CD1c-positive myeloid dendritic cell (primary cell): ENCODE measurements at regions not wholly inside any gene's neighbourhood (a gene's known extent, or its start where the extent isn't known, plus 50 kb on each side); places are given as distances from the start of the nearest gene placed in this dataset.
"Not testable (repeated sequence)": the region's sequence is repeated elsewhere in the genome, so short reads cannot be mapped to it uniquely, and the experiment has no call there.

Experiments
- DNase-seq: peaks from one replicate; pipeline ENCODE4 v3.0.0-alpha.2; 2016; ENCODE audit errors: extremely low spot score

- DNase-seq: not testable (repeated sequence)
Measured at GRCh38 chr12:91452464-91452863, 269.8 kb upstream of the DCN start.

DNA sequence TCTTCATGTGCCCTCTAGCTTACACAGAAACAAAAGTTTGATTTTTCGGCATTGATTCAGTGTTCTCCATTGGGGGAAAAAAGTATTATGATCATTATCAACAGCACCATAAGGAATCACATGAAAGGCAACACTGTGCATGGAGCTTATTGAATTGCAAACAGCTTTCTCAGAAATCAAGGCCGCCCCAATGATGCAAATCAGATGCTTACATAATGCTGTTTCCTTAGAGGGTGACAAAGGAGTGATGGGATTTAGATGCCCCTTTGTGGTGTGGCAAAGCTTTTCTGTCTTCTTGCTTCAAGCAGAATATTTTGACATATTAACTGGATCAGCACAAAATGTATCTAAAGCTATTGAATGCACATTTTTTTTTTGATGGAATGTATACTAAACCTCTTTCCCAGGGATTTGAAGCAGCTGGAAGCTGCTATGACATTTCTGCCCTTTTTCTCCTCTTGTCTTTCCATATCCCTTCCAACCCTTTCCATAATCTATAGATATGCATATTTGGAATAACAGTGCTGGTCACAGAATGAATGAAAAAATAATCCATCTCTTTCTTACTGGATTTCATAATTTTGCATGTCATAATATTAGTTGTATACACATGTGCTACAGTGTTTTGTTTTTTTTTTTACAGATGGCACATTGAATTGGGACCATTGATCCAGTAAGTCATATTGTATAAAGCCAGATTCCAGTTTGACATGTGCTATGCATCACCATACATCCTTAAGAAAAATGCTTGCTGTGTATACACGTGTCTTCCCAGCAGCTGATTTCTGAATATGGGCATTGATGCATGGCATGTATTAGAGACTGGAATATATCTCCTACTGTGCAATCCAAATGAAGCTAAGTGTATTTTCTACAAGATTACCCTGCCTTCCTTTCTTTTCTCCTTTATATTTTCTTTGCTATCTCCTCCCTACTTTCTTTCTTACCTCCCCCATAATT is 259.7 kb upstream of the DCN start:
- no peak for DNase-seq

DNA sequence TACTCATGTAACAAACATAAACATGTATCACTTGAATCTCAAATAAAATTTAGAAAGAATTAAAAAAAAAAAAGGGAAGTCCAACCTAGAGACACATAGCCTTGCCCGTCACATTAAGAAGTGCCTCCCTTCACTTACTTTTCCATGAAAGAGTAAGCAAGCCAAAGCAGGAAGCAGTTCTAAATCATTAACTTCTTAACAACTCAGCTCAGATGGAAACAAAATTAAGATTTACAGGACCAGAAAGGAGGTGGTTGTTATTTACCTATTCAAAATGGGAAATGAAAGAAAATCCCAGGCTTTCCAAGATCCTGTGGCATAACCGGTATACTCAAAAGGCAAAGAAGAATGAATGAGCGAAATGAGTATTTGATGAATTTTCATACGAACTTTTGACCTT is 258.6 kb upstream of the DCN start:
- no peak for DNase-seq

DNA sequence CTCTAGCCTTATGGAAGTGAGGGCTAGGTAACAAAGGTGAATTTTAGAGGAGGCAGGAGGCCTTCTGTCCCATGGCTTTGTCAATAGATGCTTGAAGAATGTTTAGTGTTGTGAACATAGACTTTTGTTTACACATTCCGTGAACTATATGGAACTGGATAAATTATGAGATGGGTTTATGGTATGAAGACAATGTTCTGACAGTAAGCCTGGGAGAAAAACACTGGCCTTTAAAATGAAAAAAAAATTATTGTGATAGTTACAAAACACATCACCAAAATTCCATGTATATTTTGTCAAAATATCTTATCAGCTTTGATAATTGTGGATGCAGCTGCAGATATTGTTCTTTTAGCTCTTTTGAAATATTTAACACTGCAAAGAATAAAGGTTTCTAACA is 251.5 kb upstream of the DCN start:
- no peak for DNase-seq

DNA sequence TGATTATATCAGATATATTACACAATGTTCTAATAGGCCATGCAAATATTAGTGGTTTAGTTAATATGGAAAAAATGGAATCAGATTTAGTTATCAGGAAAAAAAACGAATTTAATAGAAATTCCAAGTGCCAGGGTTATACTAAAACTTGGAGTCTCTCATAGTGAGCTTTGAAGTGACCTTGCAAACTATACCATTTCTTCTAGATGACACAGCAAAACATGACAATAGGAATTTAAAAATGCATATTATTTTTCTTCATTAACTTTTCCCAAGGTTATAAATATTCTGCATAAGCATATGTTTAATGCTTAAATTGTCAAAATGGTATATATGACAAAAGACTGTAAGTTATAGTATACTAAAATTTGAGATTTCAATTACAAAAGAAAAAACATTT is 250.1 kb upstream of the DCN start:
- DNase-seq: no peak

DNA sequence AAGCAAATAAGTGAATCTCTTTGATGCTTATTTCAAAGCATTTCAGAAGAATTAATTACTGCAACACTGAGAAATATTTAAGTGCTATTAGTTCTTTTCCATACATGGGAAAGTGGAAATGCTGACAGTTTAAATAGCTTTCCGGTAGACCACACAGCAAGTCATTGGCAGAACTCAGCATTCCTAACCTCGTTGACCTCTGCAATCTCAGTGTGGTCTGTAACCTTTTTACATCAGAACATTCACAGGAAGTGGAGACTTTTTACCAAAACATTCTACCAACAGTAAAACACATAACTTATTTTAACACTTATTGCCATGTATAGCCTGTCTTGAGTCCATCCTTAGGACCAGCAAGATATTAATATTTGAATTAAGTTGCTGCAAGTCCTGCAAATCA is 249.5 kb upstream of the DCN start:
- DNase-seq: no peak

- DNase-seq: no peak
Measured at GRCh38 chr12:91424506-91424905, 241.9 kb upstream of the DCN start.

- DNase-seq: no peak
Measured at GRCh38 chr12:91423693-91424050, 241.1 kb upstream of the DCN start.

GRCh38 chr12:91422811-91423692 is 240.4 kb upstream of the DCN start:
- DNase-seq: no peak

- DNase-seq: no peak
Measured at GRCh38 chr12:91422127-91422526, 239.5 kb upstream of the DCN start.

GRCh38 chr12:91419809-91420208 is 237.2 kb upstream of the DCN start:
- DNase-seq: no peak

- DNase-seq: no peak
Measured at GRCh38 chr12:91418221-91419090, 235.8 kb upstream of the DCN start.

- no peak for DNase-seq
Measured at GRCh38 chr12:91417650-91418049, 235.0 kb upstream of the DCN start.

- DNase-seq: no peak
Measured at GRCh38 chr12:91414636-91415035, 232.0 kb upstream of the DCN start.

GRCh38 chr12:91413581-91414546 is 231.2 kb upstream of the DCN start:
- no peak for DNase-seq

DNA sequence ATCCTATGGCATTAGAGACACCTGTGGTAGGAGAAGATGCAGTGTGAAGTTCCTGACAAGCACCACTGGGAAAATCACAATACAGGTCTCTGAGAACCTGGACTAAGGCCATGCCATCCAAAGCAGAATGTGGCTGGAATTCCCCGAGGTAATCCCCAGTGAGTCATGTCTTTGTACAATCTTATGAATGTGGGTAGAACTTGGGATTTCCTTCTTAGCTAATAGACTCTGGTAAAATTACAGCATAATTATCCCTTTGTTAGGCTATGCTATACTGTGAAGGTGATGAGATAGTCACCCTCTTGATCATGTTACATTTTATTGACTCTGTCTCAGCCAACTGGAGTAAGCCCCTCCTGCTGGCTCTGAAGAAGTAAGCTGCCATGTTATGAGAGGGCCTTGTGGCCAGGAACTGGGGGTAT is 224.3 kb upstream of the DCN start:
- no peak for DNase-seq

GRCh38 chr12:91404441-91404840 is 221.8 kb upstream of the DCN start:
- DNase-seq: no peak

DNA sequence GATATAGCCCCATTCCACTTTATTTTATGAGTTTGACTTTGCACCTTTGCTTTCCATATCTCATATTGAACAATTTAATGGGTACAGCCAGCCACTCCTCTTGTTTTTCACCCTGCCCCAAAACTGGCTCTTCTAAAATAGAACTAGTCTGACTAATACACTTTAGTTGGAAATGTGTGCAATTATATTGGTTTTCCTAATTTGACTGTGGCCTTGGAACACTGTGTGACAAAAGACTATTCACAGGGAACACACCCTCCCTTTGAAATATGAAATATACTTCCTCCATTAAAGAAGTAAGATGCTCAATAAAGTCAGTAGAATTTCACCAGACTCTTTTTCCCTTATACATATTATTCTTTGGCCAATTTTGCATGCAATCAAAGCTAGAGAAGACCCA is 218.6 kb upstream of the DCN start:
- no peak for DNase-seq

DNA sequence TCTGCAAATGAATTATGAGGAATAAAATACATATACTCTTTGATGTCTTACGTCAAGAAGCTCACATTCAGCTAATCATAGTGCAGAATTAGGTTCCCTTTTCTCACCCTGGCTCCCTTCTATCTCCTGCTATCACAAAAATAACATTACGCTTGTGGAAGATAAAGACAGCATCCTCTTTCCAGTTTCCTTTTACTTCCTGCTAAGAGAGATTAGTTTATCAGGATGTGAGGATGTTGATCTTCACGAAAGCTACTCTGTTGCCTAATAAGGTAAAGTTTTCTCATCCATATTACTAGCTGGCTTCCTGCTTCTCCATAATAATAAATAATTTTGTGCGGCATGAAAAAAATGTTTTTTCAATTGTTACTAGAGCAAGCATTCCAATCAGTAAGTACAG is 217.7 kb upstream of the DCN start:
- DNase-seq: no peak

- DNase-seq: no peak
Measured at GRCh38 chr12:91397866-91398532, 215.4 kb upstream of the DCN start.
